IPS DF 4.7 (cell line): ENCODE measurements at regions not wholly inside any gene's neighbourhood (a gene's known extent, or its start where the extent isn't known, plus 50 kb on each side); places are given as distances from the start of the nearest gene placed in this dataset.

Experiments used
- DNase-seq: peaks from one replicate; pipeline ENCODE4 v3.0.0-alpha.2; 2013; ENCODE audit warnings: low spot score; ENCODE audit errors: extremely low read depth

DNA sequence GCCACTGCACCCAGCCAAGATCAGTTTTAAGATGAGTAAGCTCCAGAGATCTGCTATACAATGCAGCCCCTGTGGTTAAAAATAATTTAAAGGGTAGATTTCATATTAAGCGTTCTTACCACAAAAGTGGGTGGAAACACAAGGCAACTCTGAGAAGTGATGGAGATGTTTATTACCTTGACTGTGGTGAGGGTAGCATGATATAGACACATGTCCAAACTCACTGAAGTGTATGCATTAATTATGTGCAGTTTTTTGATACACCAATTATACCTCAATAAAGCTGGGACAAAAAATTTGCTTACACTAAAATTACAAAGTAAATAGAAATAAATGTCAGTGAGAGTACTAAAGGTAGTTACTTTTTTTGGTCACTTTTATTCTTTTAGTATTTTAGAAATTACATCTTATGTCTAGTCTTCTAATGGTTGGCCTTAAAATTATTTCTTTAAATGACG lies 696.5 kb downstream of the UQCRFS1 start:
- DNase-seq = no peak

DNA sequence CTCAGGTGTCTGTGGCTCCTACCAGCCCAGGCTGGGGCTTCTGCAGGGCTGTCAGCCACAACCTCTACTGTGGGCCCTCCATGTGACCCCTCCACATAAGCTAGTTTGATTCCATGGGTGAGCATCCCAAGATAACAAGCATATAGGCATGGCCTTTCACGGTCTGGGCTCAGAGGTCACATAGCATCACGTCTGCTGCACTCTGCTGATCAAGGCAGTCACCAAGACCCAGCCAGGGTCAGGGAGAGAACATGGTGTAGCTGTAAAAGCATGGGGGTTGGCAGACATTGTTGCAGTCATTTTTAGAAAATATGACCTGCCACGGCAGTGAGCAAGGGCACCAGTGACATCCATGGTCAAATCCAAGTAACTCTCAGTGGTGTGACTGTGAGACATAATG lies 698.8 kb downstream of the UQCRFS1 start:
- DNase-seq = no peak

DNA sequence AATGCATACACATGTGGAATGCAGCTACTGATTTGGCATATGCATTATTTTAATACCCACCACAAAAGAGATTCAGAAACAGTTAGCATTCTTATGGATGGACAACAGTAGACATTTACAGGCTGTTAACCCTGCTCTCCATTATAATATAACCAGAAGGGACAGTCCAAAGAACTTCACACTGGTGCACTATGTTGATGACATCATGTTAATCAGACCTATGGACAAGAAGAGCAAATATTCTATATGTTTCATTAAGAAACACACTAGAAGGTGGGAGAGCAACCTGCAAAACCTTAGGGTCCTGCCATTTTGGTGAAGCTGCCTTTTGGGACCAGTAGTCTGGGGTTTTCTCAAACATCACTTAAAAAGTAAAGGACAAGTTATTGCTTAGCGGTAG lies 701.3 kb downstream of the UQCRFS1 start:
- DNase-seq = no peak

DNA sequence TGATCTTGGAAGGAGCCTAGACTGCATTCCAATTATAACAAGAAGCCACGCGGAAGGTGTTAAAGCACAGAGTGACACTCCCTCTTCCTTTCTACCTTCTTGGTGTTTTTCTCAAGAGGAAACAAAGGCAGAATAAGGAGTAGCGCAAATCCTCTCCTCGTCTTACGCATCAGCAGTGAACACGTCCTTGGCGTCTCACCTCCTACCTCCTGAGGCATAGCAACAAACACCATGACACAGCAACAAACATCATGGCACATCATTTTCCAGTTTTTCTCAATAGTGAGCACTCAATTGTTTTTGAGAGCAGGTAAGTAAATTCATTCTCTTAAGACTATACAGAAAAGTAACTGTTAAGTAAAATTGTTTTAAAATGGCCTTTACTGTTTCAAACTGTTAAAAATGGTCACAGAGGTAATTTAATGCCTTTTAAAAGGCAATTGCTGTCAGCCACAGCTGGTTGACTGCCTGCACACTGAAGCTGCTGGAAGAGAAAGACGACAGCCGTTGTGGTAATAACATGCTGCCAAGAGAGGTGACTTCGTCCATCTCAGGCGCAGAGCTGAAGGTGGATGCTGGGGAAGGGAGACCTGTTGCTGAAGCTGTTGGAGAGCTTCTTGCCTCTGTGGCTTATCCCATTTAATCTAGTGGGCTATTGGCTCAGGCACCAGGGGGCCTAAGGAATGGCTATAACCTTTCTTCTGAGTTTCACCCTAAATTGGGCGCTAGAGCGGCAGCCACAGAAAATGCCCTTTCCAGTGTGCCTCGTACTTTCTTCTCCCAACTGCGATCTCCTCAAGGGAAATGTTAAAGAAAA lies 703.7 kb downstream of the UQCRFS1 start:
- DNase-seq = no peak

DNA sequence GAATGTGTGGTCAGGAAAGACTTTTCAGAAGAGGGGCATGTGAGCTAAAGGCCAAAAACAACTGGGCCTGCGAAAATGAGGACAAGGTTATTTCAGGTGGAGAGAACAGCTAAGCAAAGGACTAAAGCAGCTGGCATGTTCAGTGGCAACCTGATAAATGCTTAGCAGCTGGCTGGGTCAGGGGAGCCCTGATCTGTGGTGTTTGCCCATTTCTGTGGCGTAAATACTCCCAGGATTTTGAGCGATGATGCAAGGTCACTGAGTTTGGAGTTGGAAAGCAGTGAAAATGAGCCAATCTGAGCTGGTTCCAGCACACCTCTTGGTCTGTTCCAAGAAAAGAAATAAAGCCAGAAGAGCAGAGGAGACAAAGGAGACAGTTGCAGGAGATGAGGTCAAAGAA lies 704.3 kb downstream of the UQCRFS1 start:
- DNase-seq = no peak

DNA sequence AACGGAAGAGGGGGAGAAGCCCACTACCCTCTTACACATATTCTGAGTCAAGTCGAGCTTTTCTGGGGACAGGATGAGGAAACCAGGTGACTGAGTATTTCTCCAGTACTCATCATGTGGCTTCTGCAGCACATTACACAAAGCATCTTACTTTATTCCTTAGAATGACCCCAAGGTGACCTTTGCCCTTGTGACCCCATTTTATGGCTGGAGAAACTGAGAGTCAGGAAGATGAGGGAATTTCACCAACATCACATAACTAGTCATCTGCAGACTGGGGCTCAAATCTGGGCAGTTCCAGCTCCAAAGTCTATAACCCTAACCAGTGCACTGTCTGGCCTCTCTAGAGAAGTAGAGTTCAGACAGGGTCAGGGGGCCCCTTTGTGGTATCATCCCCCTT lies 707.0 kb downstream of the UQCRFS1 start:
- DNase-seq = no peak

DNA sequence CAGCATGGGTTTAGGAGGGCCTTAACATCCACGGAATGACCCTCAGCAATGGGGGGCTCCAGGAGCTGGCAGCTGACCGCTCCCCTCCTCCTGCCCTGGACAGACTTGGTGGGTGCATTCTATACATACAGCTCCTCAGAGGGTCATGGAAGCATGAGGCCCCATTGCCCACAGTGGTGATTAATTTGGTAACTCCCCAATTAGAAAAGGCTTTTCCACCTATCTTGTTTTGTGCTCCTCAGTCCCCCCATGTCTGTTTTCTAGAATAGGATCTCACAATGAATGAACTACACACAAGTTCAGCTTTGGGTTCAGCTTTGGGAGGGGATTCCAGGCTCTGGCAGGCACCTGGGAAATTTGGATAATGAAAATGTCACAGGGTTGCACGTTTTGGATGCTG lies 707.8 kb downstream of the UQCRFS1 start:
- DNase-seq = no peak

DNA sequence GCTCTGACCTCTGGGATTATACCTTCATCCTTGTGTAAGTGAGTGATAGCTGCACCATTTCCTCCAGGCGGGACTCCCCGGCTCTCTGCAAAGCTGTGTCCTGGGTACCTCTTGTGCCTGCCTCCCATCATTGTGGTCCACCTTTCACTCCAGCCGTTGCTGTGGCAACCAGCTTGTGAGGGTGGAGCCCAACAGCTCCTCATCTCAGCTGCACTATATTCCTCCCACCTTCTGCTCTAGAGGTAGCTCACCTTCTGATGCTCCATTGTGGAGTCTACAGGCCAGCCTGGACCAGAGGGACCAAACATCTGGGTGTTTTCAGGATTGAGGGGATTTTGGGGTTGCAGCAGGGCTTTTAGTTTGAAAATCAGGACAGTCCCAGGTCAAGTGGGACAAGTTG lies 708.2 kb downstream of the UQCRFS1 start:
- no peak for DNase-seq

DNA sequence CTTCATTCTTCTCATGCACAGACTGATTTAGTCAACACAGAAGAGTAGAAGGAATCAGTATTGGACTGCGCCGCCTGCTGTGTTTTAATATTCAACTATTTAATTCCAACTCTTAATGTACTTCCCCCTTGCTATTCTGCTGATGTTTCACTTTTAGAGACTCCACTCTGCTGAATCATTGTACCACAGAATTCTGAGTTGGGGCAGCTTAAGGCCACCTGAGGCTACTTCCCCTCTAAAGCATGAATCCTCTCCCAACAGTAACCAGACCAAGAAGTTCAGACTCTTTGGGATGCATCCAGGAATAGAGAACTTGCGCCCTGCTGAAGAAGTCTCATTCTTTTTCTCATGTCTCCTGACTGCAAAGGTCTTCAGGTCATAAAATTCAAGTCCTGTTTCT lies 708.8 kb downstream of the UQCRFS1 start:
- DNase-seq = no peak

DNA sequence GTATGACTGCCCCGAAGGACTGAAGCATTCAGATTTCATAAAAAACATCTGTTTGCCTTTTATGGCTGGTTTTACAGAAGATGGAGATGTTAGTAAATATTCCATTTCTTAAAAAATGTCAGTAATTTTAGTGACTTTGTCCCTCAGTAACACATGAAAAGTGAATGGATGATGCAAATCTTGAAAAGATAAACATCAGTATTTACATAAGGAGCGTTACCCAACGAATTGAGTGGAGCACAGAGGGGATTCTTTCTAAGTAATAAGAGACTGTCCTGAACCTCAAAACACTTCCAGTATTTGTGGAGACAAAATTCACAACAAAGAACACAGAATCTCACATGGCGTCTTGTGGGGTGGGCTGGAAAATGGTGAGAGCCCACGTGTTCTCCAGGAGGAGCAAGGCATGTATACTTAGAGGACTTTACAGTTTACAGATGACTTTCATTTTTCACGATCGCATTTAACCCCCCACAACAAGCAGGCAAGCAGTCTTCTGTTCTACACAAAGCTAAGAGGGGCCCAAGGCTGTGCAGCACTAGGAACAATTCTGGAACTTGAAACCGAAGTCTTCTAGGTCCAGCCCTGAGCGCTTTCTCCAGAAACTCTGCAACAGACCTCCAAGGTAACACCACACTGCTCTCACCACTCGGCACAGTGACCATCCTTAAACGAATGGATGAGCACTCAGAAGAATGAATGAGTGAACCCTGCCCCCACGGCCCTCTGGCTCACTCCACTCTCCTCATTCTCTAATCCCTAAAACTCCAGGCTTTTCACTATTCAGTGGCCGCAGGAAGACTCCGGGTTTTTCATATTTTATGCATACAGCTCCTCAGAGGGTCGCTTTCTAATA lies 709.8 kb downstream of the UQCRFS1 start:
- no peak for DNase-seq

DNA sequence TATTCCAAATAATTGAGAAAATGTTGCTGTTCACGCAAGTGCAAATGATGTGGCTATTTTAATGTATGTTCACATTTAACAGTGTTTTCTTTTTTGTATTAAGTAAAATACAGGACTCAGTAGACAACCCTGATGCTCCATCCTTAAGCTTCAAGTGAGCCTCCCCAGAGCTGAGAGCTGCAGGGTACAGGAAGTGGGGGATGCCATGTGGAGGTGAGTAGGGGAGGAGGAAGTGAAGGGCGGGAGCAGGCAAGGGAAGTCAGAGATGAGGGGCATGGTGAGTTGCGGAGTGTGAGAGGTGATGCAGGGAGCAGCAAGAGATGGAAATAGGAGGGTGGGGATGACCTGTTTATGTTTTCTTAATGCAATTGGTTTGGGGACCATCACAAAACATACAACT lies 711.0 kb downstream of the UQCRFS1 start:
- DNase-seq = no peak

DNA sequence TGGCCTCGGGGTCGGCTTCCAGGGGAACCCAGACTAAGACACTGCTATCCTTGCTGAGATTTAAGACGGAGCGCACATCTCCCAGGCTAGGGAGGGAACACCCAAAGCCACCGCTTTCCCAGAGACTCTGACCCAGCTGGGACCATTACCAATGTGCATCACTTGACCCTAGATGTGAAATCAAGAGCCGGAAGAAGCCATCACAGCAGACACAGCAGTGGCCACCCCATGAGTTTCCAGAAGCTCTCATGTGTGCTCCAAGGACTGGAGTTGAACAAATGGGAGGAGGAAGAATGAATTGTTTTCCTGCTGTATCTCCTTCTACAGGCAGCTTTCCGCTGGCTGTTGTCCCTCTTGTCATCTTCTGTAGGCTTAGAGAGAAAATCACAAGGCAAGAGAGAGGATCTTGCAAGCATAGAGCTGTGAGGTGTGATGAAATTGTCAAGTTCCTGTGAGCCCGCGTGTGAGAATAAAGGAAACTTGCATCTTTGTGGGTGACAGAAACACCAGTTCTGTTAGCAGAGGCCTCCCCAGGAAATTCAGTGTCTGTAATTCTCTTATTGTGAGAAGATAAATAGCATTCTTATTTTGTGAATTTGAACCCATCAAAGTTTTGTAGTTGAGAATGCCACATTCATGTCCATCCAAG lies 711.8 kb downstream of the UQCRFS1 start:
- DNase-seq = no peak

DNA sequence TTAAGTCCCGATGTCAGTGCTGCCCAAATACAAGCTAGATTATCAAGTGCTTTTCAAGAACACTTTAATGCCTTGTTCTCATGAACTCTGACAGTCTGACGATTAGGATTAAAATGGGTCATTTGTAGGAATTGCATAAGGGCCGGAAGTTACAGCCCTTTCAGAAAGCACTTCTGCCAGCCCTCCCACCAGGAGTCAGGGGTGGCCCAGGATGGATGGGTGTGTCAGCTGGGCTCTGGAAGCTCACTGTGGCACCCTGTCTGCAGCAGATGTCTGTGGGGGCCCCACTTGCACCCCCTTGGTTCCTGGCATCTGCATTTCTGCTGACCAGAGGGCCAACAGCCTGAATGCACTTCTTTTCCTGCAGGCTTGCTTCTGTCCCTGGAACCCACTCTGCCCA lies 712.7 kb downstream of the UQCRFS1 start:
- DNase-seq = no peak

DNA sequence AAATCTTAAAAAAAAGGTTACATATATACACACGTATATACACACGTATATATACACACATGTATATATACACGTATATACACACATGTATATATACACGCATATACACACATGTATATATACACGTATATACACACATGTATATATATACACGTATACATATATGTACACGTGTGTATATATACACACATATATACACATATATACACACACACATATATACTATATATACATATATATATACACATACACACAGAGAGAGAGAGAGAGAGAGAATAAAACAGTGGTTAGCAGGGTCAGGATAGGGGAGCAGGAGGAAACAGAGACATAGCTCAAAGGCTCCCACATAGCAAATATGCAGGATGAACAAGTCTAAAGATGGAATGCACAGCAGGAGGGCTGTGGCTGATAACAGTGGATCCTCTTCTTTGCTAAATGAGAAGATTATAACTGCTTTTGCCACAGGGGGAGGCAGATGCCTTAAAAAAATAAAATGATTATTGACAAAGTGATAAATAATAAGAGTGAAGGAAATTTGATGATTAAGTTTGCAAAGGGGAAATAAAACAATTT lies 714.5 kb downstream of the UQCRFS1 start:
- no peak for DNase-seq

DNA sequence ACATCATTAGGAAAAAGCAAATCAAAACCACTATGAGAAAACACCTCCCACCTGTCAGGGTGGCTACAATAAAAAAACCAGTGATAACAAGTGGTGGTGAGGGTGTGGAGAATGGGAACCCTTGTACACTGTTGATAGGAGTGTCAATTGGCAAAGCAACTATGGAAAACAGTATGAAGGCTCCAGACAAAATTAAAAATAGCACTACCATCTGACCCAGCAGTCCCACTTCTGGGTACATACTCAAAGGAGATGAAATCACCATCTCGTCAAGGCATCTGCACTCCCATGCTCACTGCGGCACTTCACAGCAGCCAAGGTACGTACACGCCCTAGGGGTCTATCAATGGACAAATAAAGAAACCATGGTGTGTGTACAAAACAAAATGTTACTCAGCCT lies 715.1 kb downstream of the UQCRFS1 start:
- DNase-seq = no peak

DNA sequence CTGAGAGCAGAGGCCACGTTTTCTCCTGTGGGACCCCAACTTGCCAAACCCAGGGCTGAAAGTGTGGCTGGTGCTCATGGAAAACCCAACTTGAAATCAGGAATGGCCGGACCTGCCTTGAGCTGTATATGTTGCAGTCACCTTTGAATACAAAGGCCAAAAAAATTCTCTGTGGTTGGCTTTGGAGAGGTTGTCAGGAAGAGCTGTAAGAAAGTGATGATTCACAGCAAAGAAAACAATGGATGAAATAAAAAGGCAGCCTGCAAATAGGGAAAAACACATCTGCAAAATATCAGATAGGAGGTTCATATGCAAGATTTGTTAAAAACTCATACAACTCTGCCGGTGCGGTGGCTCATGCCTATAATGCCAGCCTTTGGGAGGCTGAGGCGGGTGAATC lies 715.8 kb downstream of the UQCRFS1 start:
- DNase-seq = no peak

DNA sequence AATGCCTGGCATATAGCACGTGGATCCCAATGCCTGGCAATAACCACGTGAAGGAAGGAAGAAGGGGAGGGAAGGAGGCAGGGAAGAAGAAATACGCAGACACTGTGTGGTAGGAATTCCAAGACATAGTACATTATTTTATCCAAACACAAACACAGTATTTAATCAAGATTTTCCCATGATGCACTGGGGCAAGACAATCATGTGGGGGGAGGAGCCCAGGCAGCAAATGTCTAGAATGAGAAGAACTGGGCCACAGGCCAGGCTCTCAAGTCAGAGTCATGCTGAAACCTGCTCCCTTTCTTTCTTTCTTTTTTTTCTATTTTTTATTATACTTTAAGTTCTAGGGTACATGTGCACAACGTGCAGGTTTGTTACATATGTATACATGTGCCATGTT lies 717.9 kb downstream of the UQCRFS1 start:
- no peak for DNase-seq

DNA sequence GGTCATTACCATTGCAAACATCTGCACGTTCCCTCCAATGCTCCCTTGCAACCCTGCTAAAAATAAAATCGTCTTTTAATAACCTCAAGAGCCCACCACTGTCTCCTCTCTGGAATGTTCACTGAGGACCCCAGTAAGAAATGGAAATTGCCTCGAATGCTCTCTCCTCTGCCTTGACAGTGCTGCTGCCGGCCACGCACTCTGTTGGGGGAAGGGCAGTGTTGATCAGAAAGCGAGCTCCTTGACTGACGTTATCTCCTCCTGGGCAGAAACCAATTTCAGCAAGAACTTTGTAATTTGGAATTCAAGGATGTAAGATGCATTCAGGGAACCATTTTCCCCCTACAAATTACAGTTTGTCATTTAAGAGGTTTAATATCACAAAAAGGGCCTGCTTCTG lies 718.5 kb downstream of the UQCRFS1 start:
- no peak for DNase-seq

DNA sequence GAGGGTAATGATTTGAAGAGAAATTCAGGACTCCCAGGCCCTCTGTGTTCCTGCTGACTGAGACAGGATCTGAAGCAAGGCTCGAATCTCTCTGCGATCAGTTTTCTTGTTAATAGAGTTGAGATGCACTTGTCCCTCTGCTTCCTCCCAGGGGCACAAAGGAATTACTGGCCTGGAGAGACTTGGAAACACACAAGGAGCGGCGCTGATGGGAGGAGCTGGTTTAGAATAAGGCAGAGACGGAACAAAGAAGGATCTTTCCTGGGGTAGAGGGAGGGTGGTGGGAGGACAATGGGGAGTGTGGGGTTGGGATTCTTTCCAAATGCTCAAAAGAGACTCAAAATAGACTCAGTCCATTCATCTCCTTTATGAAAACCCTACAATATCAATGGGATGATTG lies 719.1 kb downstream of the UQCRFS1 start:
- DNase-seq = no peak

DNA sequence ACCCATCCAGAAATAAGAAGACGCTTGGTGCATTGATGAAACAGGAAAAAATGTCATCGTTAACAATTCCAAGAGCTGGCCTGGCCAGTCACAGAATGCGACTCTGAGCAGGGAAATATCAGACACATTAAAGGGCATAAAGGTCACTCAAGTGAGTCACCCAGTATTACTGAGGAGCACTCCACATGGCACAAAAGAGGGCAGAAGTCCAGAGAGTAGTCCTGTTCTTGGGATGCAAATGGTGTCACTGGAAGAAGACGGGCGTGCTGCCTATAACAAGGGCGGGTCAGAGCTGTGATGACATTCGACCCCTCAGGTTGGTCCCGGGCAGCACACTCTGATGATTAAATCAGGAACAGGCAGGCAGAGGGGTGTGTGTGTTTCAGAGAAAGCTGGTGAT lies 720.3 kb downstream of the UQCRFS1 start:
- DNase-seq = no peak

DNA sequence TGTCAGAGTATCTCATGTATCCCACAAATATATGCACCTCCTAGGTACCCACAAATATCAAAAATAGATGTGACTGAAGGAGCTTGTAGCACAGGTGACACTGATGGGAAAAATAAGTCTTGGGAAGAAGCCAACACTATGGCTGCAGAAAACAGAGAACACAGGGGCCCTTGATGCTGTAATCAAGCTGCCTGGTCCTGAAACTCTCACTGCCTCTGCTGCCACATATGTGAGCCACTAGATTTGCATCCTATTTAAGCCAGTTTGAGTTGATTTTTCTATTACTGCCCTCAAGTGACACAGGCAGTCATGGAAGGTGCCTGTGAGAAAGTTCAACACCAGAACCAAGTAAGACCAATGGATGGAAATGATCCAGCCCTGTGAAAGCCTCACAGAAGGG lies 720.8 kb downstream of the UQCRFS1 start:
- no peak for DNase-seq

DNA sequence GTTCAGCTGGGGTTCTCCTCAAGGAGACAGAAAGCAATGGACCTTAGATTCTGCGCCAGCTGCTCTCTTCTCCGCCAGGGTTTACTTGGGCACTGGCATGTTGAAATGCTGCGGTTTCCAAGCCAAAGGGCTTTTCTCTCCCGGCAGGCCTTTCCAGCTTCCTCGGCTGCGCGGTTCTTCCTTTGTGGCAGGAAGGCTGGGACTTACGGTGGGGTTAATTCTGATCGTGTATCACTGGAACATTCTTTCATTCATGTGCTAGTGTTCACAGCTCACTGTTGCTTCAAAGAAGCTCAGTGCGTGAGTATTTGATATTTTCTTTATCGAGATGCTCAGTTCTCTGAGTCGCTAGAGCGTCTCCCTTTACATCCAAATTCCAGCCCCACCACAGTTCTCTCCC lies 723.2 kb downstream of the UQCRFS1 start:
- no peak for DNase-seq
